ENCODE measurements at regions not wholly inside any gene's neighbourhood (a gene's known extent, or its start where the extent isn't known, plus 50 kb on each side); places are given as distances from the start of the nearest gene placed in this dataset.
"Not testable (repeated sequence)": the region's sequence is repeated elsewhere in the genome, so short reads cannot be mapped to it uniquely, and the experiment has no call there.

DNA sequence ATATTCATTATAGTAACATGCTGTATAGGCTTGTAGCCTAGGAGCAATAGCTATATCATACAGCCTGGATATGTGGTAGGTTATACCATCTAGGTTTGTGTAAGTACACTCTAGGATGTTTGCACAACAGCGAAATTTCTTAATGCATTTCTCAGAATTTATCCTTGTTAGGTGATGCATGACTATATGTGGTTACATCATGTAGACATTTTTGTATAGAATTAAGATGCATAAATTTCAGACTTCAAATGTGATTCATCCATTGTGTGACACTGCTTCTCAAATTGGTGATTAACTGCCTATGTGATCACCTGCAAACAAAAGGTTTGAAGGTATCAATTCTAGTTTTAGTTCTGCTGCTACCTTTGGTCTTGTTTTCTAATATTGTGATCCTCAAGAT lies 1787.0 kb upstream of the PIK3C3 start:
- DNase-seq: no peak

DNA sequence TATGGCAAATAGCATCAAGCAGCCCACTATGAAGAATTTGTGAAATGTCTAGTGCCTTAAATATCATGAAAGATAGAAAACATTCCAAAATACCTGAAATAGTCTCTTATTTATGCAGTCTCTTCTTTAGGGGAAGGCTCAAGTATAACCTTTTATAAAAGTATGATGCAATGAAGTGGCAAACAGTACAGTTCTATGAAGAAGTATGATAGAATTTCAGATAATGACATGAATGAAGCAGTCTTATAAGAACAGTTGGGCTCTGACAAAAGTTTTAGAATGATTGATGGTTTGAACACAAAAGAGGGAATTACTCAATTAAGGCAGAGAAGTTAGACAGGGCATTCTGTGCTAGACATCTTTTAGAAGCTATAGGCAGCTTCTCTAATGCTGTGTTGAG lies 1791.8 kb upstream of the PIK3C3 start:
- DNase-seq: no peak

DNA sequence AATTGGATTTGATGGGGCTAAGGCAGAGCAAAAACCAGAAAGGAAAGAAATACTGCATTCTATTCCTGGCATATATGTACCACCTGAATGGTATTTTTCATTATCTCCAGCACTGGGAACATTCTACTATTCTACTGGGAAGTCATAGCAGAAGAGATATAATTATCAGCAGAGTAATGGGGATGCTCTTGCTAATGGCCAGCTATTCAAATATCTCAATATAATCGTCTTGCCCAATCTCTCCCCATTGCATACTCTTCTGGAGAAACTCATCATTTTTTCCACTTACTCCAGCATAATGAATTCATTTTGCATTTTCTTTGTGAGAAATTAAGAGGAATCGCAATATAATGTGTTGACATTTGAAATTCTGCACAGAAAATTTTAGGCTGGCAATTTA lies 1794.7 kb upstream of the PIK3C3 start:
- no peak for DNase-seq

DNA sequence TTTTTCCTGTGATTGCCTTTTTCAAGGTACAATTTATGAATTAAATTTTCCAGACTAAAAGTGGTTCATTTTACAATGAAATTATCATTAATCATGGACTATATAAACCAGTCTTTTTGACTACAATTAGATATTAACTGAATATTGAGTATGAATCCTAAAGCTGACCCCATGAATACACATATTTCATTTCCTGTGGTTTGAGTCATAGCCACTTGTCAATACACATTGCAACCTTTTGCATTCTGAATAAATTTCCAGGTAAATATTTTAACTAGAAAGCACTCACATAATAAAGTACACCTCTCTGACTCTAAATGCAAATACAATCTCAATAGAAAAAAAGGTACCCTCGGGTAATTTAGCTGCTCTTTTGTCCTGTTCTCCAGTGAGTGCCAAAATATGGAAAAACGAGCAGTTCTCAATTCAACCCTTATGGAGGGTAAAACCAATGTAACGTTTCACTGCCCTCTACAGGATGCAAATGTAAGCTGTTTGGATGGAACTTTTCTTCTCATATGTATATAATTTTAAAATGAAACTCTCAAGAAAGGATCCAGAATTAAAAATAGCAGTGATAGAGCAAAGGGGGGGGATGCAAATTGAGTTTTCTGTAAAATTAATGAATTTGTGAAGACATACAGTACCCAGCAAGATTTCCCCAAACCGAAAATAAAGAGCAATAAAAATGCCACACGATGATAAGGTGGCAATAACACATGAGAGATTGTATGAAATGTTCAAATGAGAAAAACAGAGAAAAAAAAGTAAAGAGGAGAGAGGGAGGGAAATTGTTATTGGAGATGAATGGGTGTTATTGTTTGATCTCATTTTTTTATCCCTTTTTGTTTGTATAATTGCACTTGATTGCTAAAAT lies 1795.7 kb upstream of the PIK3C3 start:
- no peak for DNase-seq

DNA sequence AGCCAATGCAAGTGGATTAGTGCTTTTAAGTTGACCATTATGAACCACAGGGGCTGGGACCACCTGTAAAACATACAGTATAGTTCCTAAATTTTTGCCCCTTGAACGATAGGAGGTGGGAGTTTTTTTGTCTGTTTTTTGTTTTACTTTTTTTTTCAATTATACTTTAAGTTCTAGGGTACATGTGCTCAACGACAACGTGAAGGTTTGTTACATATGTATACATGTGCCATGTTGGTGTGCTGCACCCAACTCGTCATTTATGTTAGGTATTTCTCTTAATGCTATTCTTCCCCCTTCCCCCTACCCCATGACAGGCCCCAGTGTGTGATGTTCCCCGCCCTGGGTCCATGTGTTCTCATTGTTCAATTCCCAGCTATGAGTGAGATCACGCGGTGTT lies 1797.9 kb upstream of the PIK3C3 start:
- no peak for DNase-seq

DNA sequence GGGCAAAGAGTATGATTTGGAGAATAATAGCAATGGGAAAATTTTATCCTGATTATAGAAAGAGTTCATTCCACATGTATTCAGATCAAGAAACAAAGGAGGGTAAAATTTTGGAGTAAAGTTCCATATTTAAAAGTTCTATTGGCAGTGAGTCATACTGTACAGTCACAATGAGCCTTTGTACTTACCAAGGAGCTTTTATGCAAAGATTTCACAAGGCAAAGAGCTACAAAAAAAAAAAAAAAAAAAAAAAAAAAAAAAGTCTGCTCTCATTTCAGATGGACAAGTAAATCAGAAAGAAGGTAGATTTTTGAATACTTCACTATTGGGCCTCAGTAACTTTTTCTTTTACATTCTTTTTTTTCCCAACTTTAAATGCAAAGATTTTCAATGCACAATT lies 1802.2 kb upstream of the PIK3C3 start:
- DNase-seq: no peak

DNA sequence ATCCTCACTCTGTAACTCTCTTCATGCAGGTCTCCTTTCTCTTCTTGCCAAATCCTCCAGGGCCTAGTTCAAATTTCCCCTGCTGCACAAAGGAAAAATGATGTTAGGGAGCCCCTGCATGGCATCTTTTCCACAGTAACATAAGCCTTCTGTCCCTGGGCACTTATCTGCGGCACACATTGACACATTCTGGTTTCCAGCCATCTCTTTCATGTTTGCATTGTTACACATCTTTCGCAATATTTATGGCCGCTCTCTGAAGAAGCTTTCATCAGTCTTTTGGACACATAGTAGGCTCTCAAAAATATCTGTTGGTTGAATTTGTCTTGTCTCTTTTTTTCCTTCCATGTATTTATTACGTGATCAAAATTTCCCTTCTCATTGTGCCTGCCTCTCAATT lies 1806.1 kb upstream of the PIK3C3 start:
- no peak for DNase-seq

DNA sequence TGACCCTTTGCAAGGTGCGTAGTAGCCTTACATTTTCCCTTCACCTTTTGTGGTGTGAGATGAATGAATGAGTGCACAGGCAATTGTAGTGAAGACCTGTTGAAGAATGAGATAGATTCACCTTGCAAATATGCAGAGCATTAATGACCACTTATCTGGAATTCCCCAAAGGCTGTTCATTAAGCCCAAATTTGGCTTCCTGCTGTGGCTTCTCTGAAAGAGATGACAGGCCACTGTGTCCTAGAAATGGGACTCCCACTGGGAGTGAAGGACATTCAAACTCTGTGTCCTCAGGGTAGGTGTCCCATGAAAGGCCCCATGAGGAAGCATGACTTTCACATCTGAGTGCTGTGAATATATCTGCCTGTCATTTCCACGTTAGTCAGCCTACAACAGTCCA lies 1821.8 kb upstream of the PIK3C3 start:
- no peak for DNase-seq

DNA sequence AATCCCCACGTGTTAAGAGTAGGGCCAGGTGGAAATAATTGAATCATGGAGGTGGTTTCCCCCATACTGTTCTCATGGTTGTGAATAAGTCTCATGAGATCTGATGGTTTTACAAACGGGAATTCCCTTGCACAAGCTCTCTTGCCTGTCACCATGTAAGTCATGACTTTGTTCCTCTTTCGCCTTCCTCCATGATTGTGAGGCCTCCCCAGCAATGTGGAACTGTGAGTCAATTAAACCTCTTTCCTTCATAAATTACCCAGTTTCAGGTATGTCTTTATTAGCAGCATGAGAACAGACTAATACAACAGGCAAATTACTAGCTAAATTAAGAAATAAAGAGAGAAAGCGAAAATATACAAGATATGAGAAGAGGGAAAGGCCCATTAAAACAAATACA lies 1822.6 kb upstream of the PIK3C3 start:
- DNase-seq: not testable (repeated sequence)

DNA sequence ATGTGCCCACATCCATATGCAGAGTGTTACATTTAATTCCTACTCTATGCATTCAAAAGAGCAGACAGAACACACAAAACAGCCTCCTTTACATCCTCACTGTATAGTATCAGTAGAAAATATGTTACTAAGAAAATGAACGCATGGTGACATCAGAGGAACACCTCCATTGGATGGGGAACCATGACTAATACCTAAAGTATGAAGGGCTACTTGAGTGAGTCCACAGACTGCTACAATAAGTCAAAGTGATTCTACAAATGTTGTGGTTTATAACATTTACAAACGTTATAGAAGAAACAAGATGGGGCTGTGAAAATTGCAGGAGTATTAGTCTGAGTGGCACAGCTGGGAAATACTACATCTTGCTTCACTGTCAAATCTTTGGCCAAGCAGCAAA lies 1830.9 kb upstream of the PIK3C3 start:
- no peak for DNase-seq

DNA sequence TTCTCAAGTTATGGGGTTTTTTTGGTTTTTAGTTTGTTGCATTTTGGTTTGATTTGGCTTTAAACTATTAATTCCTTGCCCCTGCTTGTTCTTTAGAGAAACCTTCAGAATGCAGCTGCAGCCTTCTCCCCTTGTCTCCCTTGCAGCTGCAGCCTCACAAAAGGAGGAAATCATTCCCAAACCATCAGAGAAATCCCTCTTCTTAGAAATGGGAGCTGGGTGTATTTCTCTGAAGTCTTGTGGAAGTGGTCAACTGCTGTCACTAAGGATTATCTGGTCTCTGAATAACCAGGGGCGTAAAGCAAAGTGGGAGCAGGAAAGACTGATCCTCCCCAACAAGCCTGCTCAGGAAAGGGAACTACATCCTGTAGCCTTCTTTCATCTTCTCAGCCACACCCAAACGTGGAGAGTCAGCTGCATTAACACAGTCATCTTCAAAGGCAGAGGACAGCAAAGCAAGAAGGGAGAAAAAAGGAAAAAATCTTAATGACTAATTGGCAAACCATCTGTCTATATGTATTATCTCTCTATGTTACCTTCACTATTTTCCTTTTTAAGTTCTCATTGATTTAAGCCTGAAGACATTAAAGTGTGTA lies 1834.1 kb upstream of the PIK3C3 start:
- DNase-seq: no peak

DNA sequence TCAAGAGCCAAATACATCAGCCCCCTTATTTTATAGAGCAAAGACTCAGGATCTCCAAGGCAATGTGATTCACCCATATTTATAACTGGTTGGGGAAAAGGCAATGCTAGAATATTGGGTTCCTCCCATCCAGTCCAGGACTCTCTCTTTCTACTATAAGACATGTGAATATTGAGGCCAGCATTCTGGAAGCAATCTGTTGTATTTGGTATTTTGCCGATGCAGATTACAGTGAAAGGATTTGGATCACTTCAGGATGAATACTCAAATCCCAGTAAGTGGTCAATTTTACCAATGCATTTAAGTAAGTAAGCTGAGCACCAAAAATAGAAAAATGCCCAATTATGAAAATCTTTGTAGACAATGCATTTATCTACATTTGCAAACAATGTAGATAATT lies 1834.7 kb upstream of the PIK3C3 start:
- no peak for DNase-seq

DNA sequence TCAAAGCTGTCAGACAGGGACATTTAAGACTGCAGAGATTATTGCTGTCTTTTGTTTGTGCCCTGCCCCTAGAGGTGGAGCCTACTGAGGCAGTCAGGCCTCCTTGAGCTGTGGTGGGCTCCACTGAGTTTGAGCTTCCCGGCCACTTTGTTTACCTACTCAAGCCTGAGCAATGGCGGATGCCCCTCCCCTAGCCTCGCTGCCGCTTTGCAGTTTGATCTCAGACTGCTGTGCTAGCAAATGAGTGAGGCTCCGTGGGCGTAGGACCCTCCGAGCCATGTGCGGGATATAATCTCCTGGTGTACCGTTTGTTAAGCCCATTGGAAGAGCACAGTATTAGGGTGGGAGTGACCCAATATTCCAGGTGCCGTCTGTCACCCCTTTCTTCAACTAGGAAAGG lies 1835.5 kb upstream of the PIK3C3 start:
- DNase-seq: not testable (repeated sequence)

DNA sequence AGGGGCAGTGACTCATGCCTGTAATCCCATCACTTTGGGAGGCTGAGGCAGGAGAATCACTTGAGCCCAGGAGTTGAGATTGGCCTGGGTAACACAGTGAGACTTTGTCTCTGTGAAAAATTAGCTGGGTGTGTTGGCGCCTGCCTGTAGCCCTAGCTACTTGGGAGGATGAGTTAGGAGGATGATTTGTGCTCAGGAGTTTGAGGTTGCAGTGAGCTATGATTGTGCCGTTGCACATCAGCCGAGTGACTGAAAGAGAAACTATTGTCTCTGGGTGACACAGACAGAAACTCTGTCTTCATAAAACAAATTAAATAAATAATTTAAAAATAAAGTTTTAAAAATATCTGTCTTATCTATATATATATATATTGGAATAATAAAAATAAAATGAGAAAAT lies 1844.6 kb upstream of the PIK3C3 start:
- no peak for DNase-seq

DNA sequence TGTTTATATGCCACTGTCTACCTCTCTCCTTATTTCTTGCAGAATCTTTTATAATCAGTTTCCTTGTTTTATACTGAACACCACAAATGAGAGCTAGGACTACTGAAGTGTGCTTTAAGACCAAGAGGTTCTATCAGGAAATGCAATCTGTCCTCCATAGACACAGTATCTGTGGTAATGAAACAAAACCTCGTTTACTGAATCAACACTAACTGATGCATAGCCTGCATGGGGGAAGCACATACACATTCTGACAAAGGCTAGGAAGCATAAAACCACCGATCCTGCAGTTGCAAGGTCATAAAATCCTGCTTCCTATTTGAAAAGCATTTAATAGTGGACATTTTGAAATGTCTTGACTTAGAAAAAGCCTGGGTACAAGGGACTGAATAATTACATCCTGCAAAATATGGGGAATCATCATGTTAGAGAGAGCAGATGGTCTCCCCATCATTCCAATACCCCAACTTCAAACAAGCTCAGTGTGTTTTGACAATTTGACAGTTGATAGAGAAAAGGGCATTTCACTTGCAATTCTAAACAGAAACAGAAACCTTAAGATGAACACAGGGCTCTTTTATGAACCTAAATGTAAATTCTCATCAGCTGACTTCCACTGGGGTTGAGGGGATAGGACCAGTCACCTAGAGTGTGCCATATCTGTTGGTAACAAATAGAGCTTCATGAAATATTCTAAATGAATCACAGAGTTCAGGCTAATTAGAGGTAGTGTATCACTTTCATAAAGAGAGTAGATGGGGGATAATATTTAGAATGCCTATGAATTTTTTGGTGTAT lies 1845.6 kb upstream of the PIK3C3 start:
- DNase-seq: no peak

DNA sequence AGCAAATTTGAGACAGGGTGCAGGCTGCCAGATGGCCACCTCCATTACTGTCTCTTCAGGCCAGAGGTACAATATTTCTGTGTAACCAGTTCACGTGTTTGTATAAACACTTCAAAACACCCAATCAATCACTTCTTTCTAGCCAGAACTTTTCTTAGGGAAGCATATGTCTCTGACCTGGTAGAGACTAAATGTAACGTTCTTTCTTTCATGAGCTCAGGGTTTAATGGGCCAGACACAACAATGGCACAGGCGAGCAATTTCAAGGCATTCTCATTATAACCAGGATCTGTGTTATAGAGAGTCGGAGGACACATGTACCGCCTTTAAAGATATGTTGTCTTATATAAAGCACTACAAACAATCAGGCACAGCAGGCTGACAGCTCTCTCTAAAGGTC lies 1846.4 kb upstream of the PIK3C3 start:
- no peak for DNase-seq

DNA sequence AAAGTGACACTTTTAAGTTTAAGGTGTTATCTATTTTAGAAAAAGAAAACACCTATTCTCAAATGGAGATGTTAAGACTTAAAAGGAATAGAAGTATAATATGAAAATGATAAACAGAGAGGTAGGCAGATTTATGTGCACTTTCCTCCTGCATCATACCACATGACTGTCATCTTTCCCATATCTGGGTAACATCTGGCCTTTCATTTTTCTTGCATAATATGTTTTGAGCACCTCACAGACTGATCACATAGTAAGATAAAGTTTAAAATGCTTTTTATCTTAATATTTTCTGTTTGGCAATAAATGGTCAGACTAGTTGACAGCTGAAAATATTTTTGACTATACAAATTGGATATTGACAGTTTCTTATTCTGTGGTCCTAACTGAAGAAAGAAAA lies 1852.1 kb upstream of the PIK3C3 start:
- no peak for DNase-seq

DNA sequence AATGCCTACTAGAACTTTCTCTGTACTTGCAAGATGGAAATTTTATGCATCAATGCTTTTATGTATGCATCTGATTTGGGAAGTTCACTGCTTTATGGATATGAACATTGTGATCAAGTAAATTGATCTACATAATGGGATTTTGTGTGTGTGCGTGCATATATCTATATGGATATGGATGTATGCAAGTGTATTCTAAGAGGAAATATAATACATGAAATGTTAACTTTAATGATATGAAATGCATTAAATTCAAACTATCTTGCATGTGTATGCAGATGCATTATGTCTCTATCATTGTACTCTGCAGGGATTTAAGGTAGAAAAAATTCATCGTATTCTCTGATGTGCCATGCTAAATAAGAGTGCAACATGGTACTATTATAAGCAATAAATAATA lies 1855.4 kb upstream of the PIK3C3 start:
- DNase-seq: no peak

DNA sequence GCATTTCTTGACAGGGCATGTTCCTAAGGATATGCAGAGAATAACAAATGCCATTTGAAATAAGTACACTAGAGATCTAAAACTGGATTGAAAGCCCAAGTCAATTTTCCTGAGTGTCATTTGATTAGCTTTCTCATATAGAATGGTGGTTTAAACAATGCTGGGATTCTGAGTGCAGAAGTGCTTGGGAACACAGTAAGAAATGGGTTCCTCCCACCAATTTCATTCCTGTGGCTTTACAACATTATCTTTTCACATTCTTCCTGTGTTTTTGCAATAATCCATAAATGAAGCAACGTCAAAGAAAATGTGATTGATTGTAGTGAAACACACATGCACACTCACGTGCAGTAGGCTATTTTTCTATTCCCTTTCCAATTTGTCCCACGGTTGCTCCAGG lies 1858.4 kb upstream of the PIK3C3 start:
- no peak for DNase-seq

DNA sequence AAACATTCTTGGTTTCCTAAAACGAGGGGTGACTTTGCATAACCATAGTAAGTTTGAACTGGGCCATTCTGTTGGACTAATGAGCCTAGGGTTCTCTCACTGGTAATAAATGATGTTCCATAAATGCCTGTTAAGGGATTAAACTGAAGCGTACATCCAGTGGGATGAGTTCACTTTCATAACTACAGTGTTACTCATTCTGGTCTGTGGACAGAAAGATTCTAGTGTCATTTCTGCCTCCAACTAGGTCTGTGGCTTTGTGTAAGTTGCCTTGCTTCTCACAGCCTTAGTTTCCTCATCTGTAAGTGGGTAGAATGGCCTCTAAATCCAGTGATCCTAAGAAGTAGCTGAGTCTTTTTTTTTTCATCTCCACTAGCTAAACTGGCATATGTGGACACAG lies 1860.6 kb upstream of the PIK3C3 start:
- DNase-seq: no peak

DNA sequence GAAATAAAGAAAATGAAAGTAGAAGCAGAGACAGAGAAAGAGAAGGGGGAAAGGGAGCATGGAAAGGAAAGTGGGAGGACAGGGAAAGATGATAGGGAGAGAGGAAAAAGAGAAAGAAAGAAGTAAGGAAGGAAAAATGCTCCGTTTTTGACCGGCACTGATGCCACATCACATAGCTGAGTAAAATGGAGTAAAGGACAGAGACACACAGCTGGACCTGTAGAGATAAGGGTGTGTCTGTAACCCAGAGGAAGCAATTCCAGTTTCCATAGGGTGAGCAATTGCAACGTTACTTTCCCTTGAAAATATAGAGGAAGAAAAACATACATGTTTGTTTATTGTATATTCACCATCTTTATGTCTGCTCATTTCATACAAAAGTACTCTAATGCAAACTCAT lies 1866.9 kb upstream of the PIK3C3 start:
- no peak for DNase-seq

DNA sequence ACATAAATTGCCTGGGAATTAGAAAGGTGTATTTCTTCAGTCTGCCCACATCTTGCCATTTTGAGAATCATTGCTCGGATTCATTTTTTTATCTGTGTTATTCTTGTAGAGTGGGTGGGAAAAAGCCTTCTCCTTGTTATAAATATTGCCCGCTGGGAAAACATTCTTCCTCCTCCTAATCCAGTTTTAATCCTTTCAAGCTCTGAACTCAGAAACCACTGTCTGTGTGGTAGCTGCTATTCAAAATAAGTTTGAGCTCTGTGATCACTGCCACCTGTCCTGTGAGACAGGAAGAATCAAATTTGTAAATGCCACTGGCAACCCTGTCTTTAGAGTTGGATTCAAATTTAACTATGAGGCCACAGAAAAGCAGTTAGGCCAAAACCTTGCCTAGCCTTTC lies 1875.2 kb upstream of the PIK3C3 start:
- no peak for DNase-seq

DNA sequence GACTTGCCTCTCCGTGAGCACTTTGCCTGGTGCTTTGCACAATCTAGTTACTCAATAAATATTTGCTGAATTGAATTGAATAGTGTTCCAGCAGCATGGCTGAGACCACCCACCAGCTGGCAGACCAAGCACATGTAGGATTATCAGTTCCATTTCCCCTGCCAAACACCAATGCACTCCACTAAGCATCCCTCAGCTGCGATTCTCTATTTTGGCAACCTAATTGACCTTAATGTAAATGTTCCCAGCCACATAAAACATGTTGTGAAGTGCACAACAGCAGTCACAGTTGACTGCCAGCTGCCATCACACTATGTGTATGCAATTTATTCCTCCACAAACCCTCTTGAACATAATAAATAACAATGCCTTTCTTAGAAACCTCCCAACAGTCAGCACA lies 1879.4 kb upstream of the PIK3C3 start:
- DNase-seq: no peak

DNA sequence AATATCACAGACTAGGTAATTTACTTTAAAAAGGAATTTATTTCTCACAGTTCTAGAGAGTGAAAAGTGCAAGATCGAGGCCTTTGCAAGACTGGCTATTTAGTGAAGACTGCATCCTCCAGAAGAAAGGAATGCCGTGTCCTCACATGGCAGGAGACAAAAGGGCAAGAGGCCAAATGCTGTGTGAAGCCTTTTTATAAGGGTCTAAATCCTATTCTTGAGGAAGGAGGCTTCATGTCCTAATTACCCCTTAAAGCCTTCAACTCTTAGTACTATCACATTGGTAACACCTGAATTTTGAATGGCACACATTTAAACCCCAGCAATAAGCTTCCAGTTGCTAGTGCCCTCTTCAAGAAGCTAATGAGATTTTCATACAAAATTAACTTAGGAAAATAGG lies 1882.3 kb upstream of the PIK3C3 start:
- DNase-seq: no peak

All from CD4-positive, alpha-beta T cell treated with Interleukin-17A for 1 hour (primary cell).